PC-3 (cell line): ENCODE measurements at regions not wholly inside any gene's neighbourhood (a gene's known extent, or its start where the extent isn't known, plus 50 kb on each side); places are given as distances from the start of the nearest gene placed in this dataset.

Experiments
- ATAC-seq: fragments of 200-7000 bp; cut with Tn5 transposase; 2 replicates; pipeline ENCODE4 v1.9.1; 2020; ENCODE audit warnings: mild to moderate bottlenecking, moderate library complexity
- BruUV-seq: library from RNA; stranded (reverse); fragments of 400-500 nt; replicated peaks from 2 replicates; lab custom pipeline; 2021; lab: Mats Ljungman, UMichigan
- CTCF ChIA-PET: fragments of 300-600 bp; sonication (Branson Sonifier 250); formaldehyde crosslinking; loops from one replicate; lab custom pipeline; 2022; ENCODE audit warnings: antibody characterized with exemption; lab: Charles Lee
- POLR2A ChIA-PET: fragments of 300-600 bp; sonication (Branson Sonifier 250); formaldehyde crosslinking; loops from one replicate; lab custom pipeline; 2022; ENCODE audit warnings: antibody characterized with exemption; ENCODE audit not compliant: unreplicated experiment; lab: Charles Lee
- DNase-seq: peaks from one replicate; pipeline ENCODE4 v3.0.0-alpha.2; 2015
- H2AFZ ChIP-seq: fragments of 300-600 bp; sonication (generic); 2 replicates; pipeline ENCODE4 v1.6.0; 2016; ENCODE audit warnings: antibody characterized with exemption, low read length
- H3F3A ChIP-seq: fragments of 300-600 bp; sonication (generic); one replicate; pipeline ENCODE4 v1.6.0; 2017; ENCODE audit warnings: antibody characterized with exemption, low read length, control low read depth, mild to moderate bottlenecking; ENCODE audit not compliant: unreplicated experiment
- H3K27ac ChIP-seq: fragments of 300-600 bp; sonication (generic); 2 replicates; pipeline ENCODE4 v1.5.1; 2016; ENCODE audit warnings: mild to moderate bottlenecking, low read length
- H3K27me3 ChIP-seq: fragments of 300-600 bp; sonication (generic); 2 replicates; pipeline ENCODE4 v1.6.1; 2016; ENCODE audit warnings: low read length, mixed read lengths
- H3K36me3 ChIP-seq: fragments of 300-600 bp; sonication (generic); 2 replicates; pipeline ENCODE4 v1.6.1; 2016; ENCODE audit warnings: low read depth, mixed run types, low read length, mixed read lengths
- H3K4me1 ChIP-seq: fragments of 300-600 bp; sonication (generic); 2 replicates; pipeline ENCODE4 v1.5.1; 2016; ENCODE audit warnings: low read length; ENCODE audit not compliant: insufficient read depth
- H3K4me2 ChIP-seq: fragments of 300-600 bp; sonication (generic); 2 replicates; pipeline ENCODE4 v1.6.0; 2016; ENCODE audit warnings: low read length
- H3K4me3 ChIP-seq: fragments of 300-600 bp; sonication (generic); 2 replicates; pipeline ENCODE4 v1.5.1; 2016; ENCODE audit warnings: mild to moderate bottlenecking, low read length, mixed read lengths
- H3K79me2 ChIP-seq: fragments of 300-600 bp; sonication (generic); 2 replicates; pipeline ENCODE4 v1.6.1; 2017; ENCODE audit warnings: low read length, mixed read lengths
- H3K9ac ChIP-seq: fragments of 300-600 bp; sonication (generic); 2 replicates; pipeline ENCODE4 v1.6.0; 2016; ENCODE audit warnings: mild to moderate bottlenecking, low read length
- H3K9me2 ChIP-seq: fragments of 300-600 bp; sonication (generic); replicated peaks from 2 replicates; pipeline ENCODE4 v1.6.1; 2016; ENCODE audit warnings: mixed run types, low read length, mixed read lengths
- H3K9me3 ChIP-seq: fragments of 300-600 bp; sonication (generic); 2 replicates; pipeline ENCODE4 v1.6.1; 2016; ENCODE audit warnings: low read length, mixed read lengths
- H4K20me1 ChIP-seq: fragments of 300-600 bp; sonication (generic); 2 replicates; pipeline ENCODE4 v1.6.1; 2016; ENCODE audit warnings: low read length, mixed read lengths
- EZH2 ChIP-seq: fragments of 300-600 bp; sonication (generic); IDR thresholded peaks from one replicate; pipeline ENCODE4 v1.6.1; 2017; ENCODE audit warnings: antibody characterized with exemption, mild to moderate bottlenecking, low read length; ENCODE audit not compliant: unreplicated experiment
- EZH2phosphoT487 ChIP-seq: fragments of 300-600 bp; sonication (generic); IDR thresholded peaks from 2 replicates; pipeline ENCODE4 v1.6.1; 2018; ENCODE audit warnings: mild to moderate bottlenecking, antibody characterized with exemption, low read length, borderline replicate concordance
- intact Hi-C: fragments of 100-400 bp; cut with micrococcal nuclease; formaldehyde crosslinking; loops from 2 replicates; pipeline ENCODE4 v1.9.0; 2023
- TF ChIP-seq, protein P1 (sequence below): fragments of 300-600 bp; sonication (generic); conservative IDR thresholded peaks from 2 replicates; pipeline ENCODE4 v1.5.1; 2017; ENCODE audit warnings: antibody characterized with exemption, low read depth, mild to moderate bottlenecking, low read length

DNA sequence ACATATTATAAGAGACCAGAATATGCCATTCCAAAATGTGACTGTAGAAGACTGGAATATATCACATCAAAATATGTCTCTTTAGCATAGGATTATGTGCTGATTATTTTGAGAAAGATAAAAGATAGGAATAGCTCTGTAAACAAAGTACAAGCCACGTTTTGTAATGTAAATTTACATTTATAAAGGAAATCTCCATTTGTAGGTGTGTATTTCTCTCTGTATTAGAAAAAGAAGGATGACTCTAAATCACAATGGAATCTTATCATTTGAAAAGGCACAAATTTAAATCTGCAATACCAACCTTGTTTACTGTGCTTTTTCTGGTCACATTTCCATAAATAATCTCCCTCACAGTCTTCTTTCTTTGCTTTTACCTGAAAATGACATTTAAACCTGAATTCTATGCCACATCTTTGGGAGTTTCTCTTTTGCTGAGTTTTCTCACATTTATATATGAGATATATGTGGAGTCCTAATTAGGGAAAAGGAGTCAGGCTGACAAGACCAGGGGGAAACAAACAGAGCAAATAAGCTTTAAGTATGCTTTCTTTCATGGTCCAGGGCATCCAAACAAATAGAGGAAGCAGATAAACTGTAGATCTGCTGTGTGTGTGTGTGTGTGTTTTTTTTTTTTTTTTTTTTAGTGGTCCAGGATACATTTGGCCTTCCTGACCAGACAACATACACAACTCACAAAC lies 244.0 kb downstream of the CPXCR1 start:
- intact Hi-C loops = no loop called here
- POLR2A ChIA-PET = no interaction called here
- no peaks in the 10 kb centered on the region for H3K36me3 ChIP-seq
- H3K9me3 ChIP-seq = no peaks in the 10 kb centered on the region
- H4K20me1 ChIP-seq = no peaks in the 10 kb centered on the region
- no peaks in the 10 kb centered on the region for H3K4me1 ChIP-seq
- no peak overlapping the region for H2AFZ ChIP-seq
- DNase-seq = no peak
- no peaks in the 10 kb centered on the region for H3K27me3 ChIP-seq
- H3K4me3 ChIP-seq = no peak overlapping the region
- no TSS peak for BruUV-seq
- TF ChIP-seq EZH2 = no peak
- no peak for TF ChIP-seq EZH2phosphoT487
- TF ChIP-seq, protein P1, sequence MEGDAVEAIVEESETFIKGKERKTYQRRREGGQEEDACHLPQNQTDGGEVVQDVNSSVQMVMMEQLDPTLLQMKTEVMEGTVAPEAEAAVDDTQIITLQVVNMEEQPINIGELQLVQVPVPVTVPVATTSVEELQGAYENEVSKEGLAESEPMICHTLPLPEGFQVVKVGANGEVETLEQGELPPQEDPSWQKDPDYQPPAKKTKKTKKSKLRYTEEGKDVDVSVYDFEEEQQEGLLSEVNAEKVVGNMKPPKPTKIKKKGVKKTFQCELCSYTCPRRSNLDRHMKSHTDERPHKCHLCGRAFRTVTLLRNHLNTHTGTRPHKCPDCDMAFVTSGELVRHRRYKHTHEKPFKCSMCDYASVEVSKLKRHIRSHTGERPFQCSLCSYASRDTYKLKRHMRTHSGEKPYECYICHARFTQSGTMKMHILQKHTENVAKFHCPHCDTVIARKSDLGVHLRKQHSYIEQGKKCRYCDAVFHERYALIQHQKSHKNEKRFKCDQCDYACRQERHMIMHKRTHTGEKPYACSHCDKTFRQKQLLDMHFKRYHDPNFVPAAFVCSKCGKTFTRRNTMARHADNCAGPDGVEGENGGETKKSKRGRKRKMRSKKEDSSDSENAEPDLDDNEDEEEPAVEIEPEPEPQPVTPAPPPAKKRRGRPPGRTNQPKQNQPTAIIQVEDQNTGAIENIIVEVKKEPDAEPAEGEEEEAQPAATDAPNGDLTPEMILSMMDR = no peak
- H3K9me2 ChIP-seq = no peaks in the 10 kb centered on the region
- H3K9ac ChIP-seq = no peak overlapping the region
- no peak overlapping the region for H3K4me2 ChIP-seq
- no peak for ATAC-seq
- no peaks in the 10 kb centered on the region for H3K79me2 ChIP-seq
- CTCF ChIA-PET = no interaction called here
- no peaks in the 10 kb centered on the region for H3F3A ChIP-seq
- H3K27ac ChIP-seq = no peak overlapping the region

DNA sequence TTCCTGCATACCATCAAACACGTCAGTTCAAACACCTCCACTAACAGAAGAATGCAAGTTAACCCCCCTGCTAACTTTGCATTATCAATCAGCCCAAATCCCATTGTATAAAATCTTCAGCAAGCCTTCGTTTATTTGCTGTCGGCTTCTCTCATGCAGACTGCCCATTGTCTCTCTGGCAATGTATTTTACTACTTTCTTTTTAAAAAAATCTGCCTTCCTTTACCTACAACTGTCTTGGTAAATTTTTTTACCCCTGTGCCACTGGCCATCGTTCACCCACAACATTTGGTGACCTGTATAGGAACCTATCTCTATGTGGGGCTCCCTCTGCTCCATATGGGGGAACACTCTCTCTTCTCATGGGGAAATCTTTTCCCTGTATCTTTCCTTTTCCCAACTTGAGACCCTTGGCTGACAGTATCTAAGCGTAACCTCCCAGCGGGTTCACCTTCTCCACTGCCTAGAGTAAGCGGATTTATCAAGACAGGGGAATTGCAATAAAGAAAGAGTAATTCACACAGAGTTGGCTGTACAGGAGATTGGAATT lies 244.6 kb downstream of the CPXCR1 start:
- intact Hi-C loops = no loop called here
- Histone ChIP-seq H3F3A (no peaks in the 10 kb centered on the region), H2AFZ (no peak overlapping the region), H3K36me3 (no peaks in the 10 kb centered on the region), H3K9me3 (no peaks in the 10 kb centered on the region), H4K20me1 (no peaks in the 10 kb centered on the region), H3K9me2 (no peaks in the 10 kb centered on the region), H3K27ac (no peak overlapping the region), H3K9ac (no peak overlapping the region), H3K4me2 (no peak overlapping the region), H3K27me3 (no peaks in the 10 kb centered on the region), H3K4me3 (no peak overlapping the region), H3K4me1 (no peaks in the 10 kb centered on the region), H3K79me2 (no peaks in the 10 kb centered on the region)
- DNase-seq (no peak), ATAC-seq (no peak)
- ChIA-PET POLR2A (no interaction called here), CTCF (no interaction called here)
- no TSS peak for BruUV-seq
- TF ChIP-seq EZH2phosphoT487 = no peak
- no peak for TF ChIP-seq EZH2
- TF ChIP-seq, protein P1 = no peak

DNA sequence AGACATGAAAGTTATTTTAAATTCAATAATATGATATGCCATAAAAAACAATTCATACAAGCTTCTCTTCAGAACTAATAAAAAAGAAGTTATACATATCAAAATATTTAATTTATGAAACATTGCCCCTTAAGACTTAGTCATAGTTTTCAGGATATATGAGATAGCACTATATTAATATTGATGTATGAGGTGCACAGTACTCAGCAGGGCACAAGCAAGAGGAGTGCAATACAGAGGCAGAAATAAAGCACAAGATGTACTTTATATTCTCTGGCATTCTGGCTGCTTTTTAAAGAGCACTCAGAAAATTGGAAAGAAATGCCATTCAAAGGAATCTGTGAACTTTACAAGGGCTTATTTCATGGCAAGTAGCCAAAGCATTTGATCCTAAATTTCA lies 274.9 kb downstream of the CPXCR1 start:
- Histone ChIP-seq H3K79me2 (no peaks in the 10 kb centered on the region), H3K4me3 (no peak overlapping the region), H3F3A (no peaks in the 10 kb centered on the region), H3K36me3 (no peaks in the 10 kb centered on the region), H4K20me1 (no peaks in the 10 kb centered on the region), H3K27ac (no peak overlapping the region), H2AFZ (no peak overlapping the region), H3K27me3 (no peaks in the 10 kb centered on the region), H3K9ac (no peak overlapping the region), H3K9me3 (no peaks in the 10 kb centered on the region), H3K4me2 (no peak overlapping the region), H3K4me1 (no peaks in the 10 kb centered on the region), H3K9me2 (no peaks in the 10 kb centered on the region)
- intact Hi-C loops = no loop called here
- no TSS peak for BruUV-seq
- DNase-seq = peak; percentile 2
- TF ChIP-seq EZH2 (no peak), EZH2phosphoT487 (no peak)
- TF ChIP-seq, protein P1 = no peak
- ChIA-PET CTCF (interaction anchor here (0.6 kb wide), 1 partner anchor 93 kb away, joined by 5 read pairs; no protein-coding TSS in a partner anchor), POLR2A (no interaction called here)
- ATAC-seq = peak; percentile 92
